ENCODE measurements at regions not wholly inside any gene's neighbourhood (a gene's known extent, or its start where the extent isn't known, plus 50 kb on each side); places are given as distances from the start of the nearest gene placed in this dataset.

DNA sequence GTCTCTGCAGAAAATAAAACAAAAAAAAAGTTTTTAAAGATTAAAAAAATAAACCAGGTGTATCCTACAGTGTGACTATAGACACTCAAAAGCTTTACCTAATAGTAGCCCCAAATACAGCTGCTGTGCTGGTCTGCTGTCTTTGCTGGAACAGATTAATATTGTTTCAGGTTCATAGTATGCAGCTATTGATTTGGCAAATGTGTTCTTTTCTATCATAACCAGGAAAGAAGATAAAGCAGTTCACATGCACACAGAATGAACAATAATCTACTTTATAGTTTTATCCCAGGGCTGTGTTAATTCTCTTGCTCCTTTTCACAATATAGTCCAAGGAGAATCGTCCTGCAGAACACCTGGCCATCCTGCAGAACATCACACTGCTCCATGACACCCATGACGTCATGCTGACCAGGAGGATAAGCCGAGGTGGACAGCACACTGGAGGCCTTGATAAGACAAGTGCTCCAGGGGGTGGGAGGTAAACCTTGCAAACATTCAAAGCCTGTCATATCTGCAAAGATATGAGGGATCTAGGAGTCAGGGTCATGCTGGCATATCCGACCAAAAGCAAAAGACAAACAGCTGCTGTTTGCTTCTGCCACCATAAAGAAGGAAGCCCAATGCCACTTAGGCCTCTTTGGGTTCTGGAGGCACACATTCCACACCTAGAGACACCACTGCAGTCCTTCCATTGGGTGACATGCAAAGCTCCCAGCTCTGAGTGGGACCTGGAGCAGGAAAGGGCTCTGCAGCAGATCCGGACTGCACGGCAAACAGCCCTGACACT lies 86.1 kb upstream of the SLC2A1 start:
- no peak for DNase-seq (ENCODE audit: low read depth)
- TF ChIP-seq, protein P1, sequence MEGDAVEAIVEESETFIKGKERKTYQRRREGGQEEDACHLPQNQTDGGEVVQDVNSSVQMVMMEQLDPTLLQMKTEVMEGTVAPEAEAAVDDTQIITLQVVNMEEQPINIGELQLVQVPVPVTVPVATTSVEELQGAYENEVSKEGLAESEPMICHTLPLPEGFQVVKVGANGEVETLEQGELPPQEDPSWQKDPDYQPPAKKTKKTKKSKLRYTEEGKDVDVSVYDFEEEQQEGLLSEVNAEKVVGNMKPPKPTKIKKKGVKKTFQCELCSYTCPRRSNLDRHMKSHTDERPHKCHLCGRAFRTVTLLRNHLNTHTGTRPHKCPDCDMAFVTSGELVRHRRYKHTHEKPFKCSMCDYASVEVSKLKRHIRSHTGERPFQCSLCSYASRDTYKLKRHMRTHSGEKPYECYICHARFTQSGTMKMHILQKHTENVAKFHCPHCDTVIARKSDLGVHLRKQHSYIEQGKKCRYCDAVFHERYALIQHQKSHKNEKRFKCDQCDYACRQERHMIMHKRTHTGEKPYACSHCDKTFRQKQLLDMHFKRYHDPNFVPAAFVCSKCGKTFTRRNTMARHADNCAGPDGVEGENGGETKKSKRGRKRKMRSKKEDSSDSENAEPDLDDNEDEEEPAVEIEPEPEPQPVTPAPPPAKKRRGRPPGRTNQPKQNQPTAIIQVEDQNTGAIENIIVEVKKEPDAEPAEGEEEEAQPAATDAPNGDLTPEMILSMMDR (conservative IDR thresholded peaks at IDR 0.05; ENCODE audit: control insufficient read depth, insufficient read depth, low read depth, low read length) = no peak
- no peak overlapping the region for H3K4me3 ChIP-seq (ENCODE audit: control insufficient read depth, low read depth, low read length)

DNA sequence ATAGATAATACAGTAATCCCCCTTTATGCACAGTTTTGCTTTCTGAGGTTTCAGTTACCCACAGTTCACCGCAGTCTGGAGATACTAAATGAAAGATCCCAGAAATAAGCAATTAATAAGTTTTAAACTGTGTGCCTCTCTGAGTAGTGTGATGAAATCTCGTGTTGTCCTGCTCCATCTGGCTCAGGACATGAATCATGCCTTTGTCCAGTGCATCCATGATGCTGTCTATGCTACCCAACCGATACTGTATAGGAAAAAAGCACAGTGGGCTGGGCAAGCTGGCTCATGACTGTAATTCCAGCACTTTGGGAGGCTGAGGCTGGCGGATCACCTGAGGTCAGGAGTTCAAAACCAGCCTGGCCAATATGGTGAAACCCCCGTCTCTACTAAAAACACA lies 85.0 kb upstream of the SLC2A1 start:
- DNase-seq (ENCODE audit: low read depth) = no peak
- no peak overlapping the region for H3K4me3 ChIP-seq (ENCODE audit: control insufficient read depth, low read depth, low read length)
- TF ChIP-seq, protein P1 (conservative IDR thresholded peaks at IDR 0.05; ENCODE audit: control insufficient read depth, insufficient read depth, low read depth, low read length) = no peak

DNA sequence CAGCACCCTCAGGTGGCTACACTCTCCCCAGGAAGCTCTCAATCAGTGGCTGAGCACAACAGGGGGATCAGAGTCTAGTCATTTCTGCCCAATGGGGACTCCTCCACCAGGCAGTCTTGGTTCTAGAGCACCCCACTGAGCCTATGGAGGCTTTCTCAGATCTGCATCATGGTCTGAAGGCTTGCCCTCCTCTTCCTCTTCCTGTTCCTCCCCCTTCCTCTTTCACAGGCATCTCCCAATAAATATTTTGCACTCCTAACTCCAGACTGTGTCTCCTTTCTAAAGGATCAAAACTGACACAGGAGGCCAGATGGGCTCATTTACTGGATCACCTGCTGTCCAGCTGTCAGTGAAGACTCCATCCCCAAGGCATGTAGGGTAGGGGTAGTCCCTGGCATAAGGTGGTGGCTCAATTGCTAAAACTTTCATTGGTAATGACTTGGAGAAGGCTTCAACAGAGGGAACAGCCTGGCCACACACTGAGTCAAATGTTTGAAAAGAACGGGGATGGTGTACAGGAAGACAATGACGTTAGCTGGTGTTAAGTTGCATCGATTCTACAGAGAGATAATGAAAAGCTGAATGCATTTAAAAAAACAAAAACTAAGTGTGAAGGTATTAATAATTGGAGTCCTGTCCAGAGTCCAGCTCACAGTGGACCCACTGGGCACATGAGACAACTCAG lies 84.2 kb upstream of the SLC2A1 start:
- TF ChIP-seq, protein P1 (conservative IDR thresholded peaks at IDR 0.05; ENCODE audit: control insufficient read depth, insufficient read depth, low read depth, low read length) = no peak
- no peak overlapping the region for H3K4me3 ChIP-seq (ENCODE audit: control insufficient read depth, low read depth, low read length)
- DNase-seq (ENCODE audit: low read depth) = no peak

DNA sequence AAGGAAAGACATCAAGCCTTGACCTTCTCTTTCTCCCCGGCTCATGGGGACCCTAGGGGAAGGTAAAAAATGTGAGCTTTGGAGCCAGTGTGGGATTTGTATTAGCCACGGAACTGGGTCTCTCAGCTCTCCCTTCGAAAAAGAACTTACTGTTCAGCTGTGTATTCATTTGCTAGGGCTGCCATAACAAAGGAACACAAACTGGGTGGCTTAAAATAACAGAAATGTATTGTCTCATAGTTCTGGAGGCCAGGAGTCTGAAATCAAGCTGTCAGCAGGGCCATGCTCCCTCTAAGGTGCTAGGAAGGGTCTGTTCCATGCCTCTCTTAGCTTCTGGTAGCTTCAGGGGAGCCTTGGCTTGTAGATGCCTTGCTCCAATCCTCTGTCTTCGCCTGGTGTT lies 83.5 kb upstream of the SLC2A1 start:
- no peak for DNase-seq (ENCODE audit: low read depth)
- TF ChIP-seq, protein P1 (conservative IDR thresholded peaks at IDR 0.05; ENCODE audit: control insufficient read depth, insufficient read depth, low read depth, low read length) = no peak
- H3K4me3 ChIP-seq (ENCODE audit: control insufficient read depth, low read depth, low read length) = no peak overlapping the region

DNA sequence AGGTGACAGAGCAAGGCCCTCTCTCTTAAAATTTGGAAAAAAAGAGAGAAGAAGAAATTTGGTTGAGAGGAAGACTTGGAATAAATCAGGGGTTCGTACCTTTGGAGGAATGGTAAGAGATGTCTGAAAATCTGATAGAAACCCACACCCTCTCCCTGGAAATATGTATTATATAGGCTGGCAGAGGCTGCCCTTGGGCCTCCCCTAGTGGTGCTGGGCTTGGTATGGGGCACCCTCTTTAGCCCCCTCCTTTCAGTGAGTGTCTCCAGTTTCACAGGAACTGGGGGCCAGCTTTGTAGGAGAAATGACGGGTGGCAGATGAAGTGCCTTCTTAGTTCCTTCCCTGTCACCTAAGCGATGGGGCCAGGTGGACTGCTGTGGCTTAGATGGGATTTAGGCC lies 82.9 kb upstream of the SLC2A1 start:
- TF ChIP-seq, protein P1 (conservative IDR thresholded peaks at IDR 0.05; ENCODE audit: control insufficient read depth, insufficient read depth, low read depth, low read length) = no peak
- no peak for DNase-seq (ENCODE audit: low read depth)
- no peak overlapping the region for H3K4me3 ChIP-seq (ENCODE audit: control insufficient read depth, low read depth, low read length)

DNA sequence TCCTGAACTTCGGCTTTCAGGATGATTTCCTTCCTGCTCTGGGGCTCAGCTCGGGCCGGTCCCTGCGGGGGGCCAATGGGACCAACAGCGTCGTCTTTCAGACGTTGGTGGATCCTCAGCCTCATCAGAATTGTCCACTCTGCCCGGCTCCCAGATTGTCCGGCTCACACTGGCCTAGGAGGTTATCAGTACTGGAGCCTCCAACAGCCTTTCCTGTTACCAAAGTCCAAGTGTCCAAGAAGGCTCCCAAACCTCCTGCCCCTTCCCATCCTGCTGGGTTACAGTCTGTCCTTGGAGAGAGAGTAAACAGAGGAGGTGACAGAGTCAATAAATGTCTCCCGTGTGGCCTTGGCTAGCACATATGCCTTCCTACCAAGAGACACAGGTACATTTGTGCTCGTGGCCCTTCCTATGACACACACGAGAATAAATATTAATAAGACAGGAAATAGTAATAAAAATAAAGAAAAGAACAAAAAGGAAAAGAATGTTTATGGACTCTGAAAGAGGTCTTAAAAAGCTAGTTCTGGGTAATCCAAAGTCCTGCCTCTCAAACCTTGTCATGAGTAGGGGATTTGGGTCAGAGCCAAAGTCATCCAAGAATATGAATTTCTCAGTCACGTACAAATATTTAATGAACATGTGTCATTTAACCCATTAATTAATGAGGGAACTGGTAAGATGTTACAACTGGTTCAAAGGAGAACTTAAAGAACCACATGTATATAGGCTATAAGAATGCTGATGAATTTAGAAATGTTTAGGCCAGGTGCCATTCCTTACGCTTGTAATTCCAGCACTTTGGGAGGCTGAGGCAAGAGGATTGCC lies 80.8 kb upstream of the SLC2A1 start:
- DNase-seq (ENCODE audit: low read depth) = no peak
- TF ChIP-seq, protein P1 (conservative IDR thresholded peaks at IDR 0.05; ENCODE audit: control insufficient read depth, insufficient read depth, low read depth, low read length) = no peak
- H3K4me3 ChIP-seq (ENCODE audit: control insufficient read depth, low read depth, low read length) = no peak overlapping the region
